Tibial nerve (tissue), 4 donors: ENCODE measurements at regions not wholly inside any gene's neighbourhood (a gene's known extent, or its start where the extent isn't known, plus 50 kb on each side); places are given as distances from the start of the nearest gene placed in this dataset.

ENCODE experiments used
- CTCF ChIP-seq, 5 experiments: fragments of 200-600 bp in 3 of 5; fragments of 450-650 bp in 2 of 5; sonication (generic) in 3 of 5; IDR thresholded peaks; one replicate each; pipeline ENCODE4 v1.5.1; 2016 to 2019; ENCODE audit warnings: antibody characterized with exemption in 5 of 5, mild to moderate bottlenecking in 3 of 5, moderate library complexity in 2 of 5
- EP300 ChIP-seq, 2 donors: sonication (generic); formaldehyde crosslinking; IDR thresholded peaks; one replicate each; pipeline ENCODE4 v1.6.1; 2017; ENCODE audit warnings: antibody characterized with exemption in 2 of 2, mild to moderate bottlenecking in 1 of 2
- POLR2A ChIP-seq, 2 donors: fragments of 450-650 bp; IDR thresholded peaks; one replicate each; pipeline ENCODE4 v1.6.1; 2017; ENCODE audit warnings: antibody characterized with exemption in 2 of 2, mild to moderate bottlenecking in 2 of 2, moderate library complexity in 2 of 2

GRCh38 chr1:239817276-239817675 is 274.4 kb upstream of the FMN2 start:
- TF ChIP-seq CTCF (IDR thresholded peaks at IDR 0.05) (no peak), POLR2A (IDR thresholded peaks at IDR 0.05) (no peak), EP300 (IDR thresholded peaks at IDR 0.05) (no peak)
